Smooth muscle cell (in vitro differentiated cells): ENCODE measurements at regions not wholly inside any gene's neighbourhood (a gene's known extent, or its start where the extent isn't known, plus 50 kb on each side); places are given as distances from the start of the nearest gene placed in this dataset.

ENCODE experiments used
- DNase-seq: peaks from one replicate; lab custom pipeline; 2025; ENCODE audit not compliant: unreplicated experiment; lab: John Stamatoyannopoulos, UW
- H2AFZ ChIP-seq: fragments of 200-600 bp; sonication (generic); 2 replicates; pipeline ENCODE4 v1.6.0; 2016; ENCODE audit warnings: antibody characterized with exemption, low read depth, mild to moderate bottlenecking
- H3F3A ChIP-seq: fragments of 200-600 bp; sonication (generic); 2 replicates; pipeline ENCODE4 v1.6.0; 2017; ENCODE audit warnings: antibody characterized with exemption, low read depth
- H3K27ac ChIP-seq: fragments of 200-600 bp; sonication (generic); 2 replicates; pipeline ENCODE4 v1.5.1; 2016; ENCODE audit warnings: low read depth, mild to moderate bottlenecking
- H3K27me3 ChIP-seq: fragments of 200-600 bp; sonication (generic); 2 replicates; pipeline ENCODE4 v1.6.1; 2016; ENCODE audit warnings: low read depth, mild to moderate bottlenecking
- H3K36me3 ChIP-seq: fragments of 200-600 bp; sonication (generic); 2 replicates; pipeline ENCODE4 v1.5.1; 2016; ENCODE audit warnings: low read depth
- H3K4me1 ChIP-seq: fragments of 200-600 bp; sonication (generic); 2 replicates; pipeline ENCODE4 v1.5.1; 2016; ENCODE audit warnings: low read depth
- H3K4me2 ChIP-seq: fragments of 200-600 bp; sonication (generic); 2 replicates; pipeline ENCODE4 v1.6.0; 2016; ENCODE audit warnings: mild to moderate bottlenecking
- H3K4me3 ChIP-seq: fragments of 200-600 bp; sonication (generic); 2 replicates; pipeline ENCODE4 v1.5.1; 2016; ENCODE audit warnings: mild to moderate bottlenecking
- H3K79me2 ChIP-seq: fragments of 200-600 bp; sonication (generic); 2 replicates; pipeline ENCODE4 v1.6.0; 2016; ENCODE audit warnings: low read depth, mild to moderate bottlenecking
- H3K9ac ChIP-seq: fragments of 200-600 bp; sonication (generic); 2 replicates; pipeline ENCODE4 v1.6.0; 2016; ENCODE audit warnings: low read depth
- H3K9me3 ChIP-seq: fragments of 200-600 bp; sonication (generic); replicated peaks from 2 replicates; pipeline ENCODE4 v1.5.1; 2016; ENCODE audit warnings: low read depth
- H4K20me1 ChIP-seq: fragments of 200-600 bp; sonication (generic); 2 replicates; pipeline ENCODE4 v1.6.0; 2016; ENCODE audit warnings: low read depth
- CTCF ChIP-seq: fragments of 200-600 bp; sonication (generic); IDR thresholded peaks from 2 replicates; pipeline ENCODE4 v1.5.1; 2017; ENCODE audit warnings: borderline replicate concordance, mild to moderate bottlenecking, antibody characterized with exemption; ENCODE audit not compliant: insufficient read depth, poor library complexity, severe bottlenecking
- WGBS: methylation state at CpG from one replicate; pipeline ENCODE4 v1.1.7; 2016; ENCODE audit warnings: low lambda C conversion rate; 5-methylcytosine and 5-hydroxymethylcytosine counted together

GRCh38 chr15:97747342-97747741, 213.2 kb upstream of the ARRDC4 start:
- 88% methylated on average over 5 of the region's 5 CpGs for WGBS

GRCh38 chr15:97748576-97748975, 211.9 kb upstream of the ARRDC4 start:
- DNase-seq: no peak
- Histone ChIP-seq H3K9me3 (no peaks in the 10 kb centered on the region), H3K79me2 (no peaks in the 10 kb centered on the region), H3K27ac (no peak overlapping the region), H3K27me3 (no peaks in the 10 kb centered on the region), H3K9ac (no peak overlapping the region), H3F3A (no peaks in the 10 kb centered on the region), H3K4me2 (no peak overlapping the region), H2AFZ (no peak overlapping the region), H4K20me1 (no peaks in the 10 kb centered on the region), H3K36me3 (no peaks in the 10 kb centered on the region), H3K4me3 (no peak overlapping the region), H3K4me1 (peaks cover 3% of the 10 kb centered on the region)
- no peak for TF ChIP-seq CTCF
- 78% methylated on average over 5 of the region's 5 CpGs for WGBS

More at GRCh38 chr15:97747342-97747741, 213.2 kb upstream of the ARRDC4 start:
- no peak overlapping the region for H3K4me2 ChIP-seq
- no peaks in the 10 kb centered on the region for H4K20me1 ChIP-seq
- peaks cover 3% of the 10 kb centered on the region for H3K4me1 ChIP-seq
- DNase-seq: no peak
- no peak overlapping the region for H2AFZ ChIP-seq
- no peak overlapping the region for H3K27ac ChIP-seq
- H3K36me3 ChIP-seq: no peaks in the 10 kb centered on the region
- TF ChIP-seq CTCF: no peak
- H3K79me2 ChIP-seq: no peaks in the 10 kb centered on the region
- H3K27me3 ChIP-seq: no peaks in the 10 kb centered on the region
- no peak overlapping the region for H3K9ac ChIP-seq
- H3F3A ChIP-seq: no peaks in the 10 kb centered on the region
- no peaks in the 10 kb centered on the region for H3K9me3 ChIP-seq
- no peak overlapping the region for H3K4me3 ChIP-seq

- no peak overlapping the region for H3K4me3 ChIP-seq
- H3K79me2 ChIP-seq: no peaks in the 10 kb centered on the region
- H3K9me3 ChIP-seq: no peaks in the 10 kb centered on the region
Measured at GRCh38 chr15:97750060-97750459, 210.4 kb upstream of the ARRDC4 start.

More at GRCh38 chr15:97750060-97750459, 210.4 kb upstream of the ARRDC4 start:
- TF ChIP-seq CTCF: no peak
- no peak overlapping the region for H3K4me2 ChIP-seq
- H2AFZ ChIP-seq: no peak overlapping the region
- H3K9ac ChIP-seq: no peak overlapping the region
- no peak overlapping the region for H3K27ac ChIP-seq
- no peaks in the 10 kb centered on the region for H3F3A ChIP-seq
- DNase-seq: no peak
- no peaks in the 10 kb centered on the region for H3K36me3 ChIP-seq
- H3K4me1 ChIP-seq: peaks cover 3% of the 10 kb centered on the region
- H3K27me3 ChIP-seq: no peaks in the 10 kb centered on the region
- WGBS: 79% methylated on average over 7 of the region's 7 CpGs
- no peaks in the 10 kb centered on the region for H4K20me1 ChIP-seq
